Fibroblast of lung (primary cell): ENCODE measurements at regions not wholly inside any gene's neighbourhood (a gene's known extent, or its start where the extent isn't known, plus 50 kb on each side); places are given as distances from the start of the nearest gene placed in this dataset.

Experiments used
- EZH2 ChIP-seq: IDR thresholded peaks from 2 replicates; pipeline ENCODE4 v1.5.1; 2012; ENCODE audit warnings: low read length, control low read depth, mild to moderate bottlenecking; ENCODE audit errors: missing control alignments
- TF ChIP-seq, protein P1 (sequence below), 2 donors: IDR thresholded peaks in 1 of 2; conservative IDR thresholded peaks in 1 of 2; 1 replicate in 1 of 2; 2 replicates in 1 of 2; pipeline ENCODE4 v1.5.1; 2011 to 2012; ENCODE audit warnings: low read length in 2 of 2, control low read depth in 1 of 2, inconsistent platforms in 1 of 2, low read depth in 1 of 2, mild to moderate bottlenecking in 1 of 2

DNA sequence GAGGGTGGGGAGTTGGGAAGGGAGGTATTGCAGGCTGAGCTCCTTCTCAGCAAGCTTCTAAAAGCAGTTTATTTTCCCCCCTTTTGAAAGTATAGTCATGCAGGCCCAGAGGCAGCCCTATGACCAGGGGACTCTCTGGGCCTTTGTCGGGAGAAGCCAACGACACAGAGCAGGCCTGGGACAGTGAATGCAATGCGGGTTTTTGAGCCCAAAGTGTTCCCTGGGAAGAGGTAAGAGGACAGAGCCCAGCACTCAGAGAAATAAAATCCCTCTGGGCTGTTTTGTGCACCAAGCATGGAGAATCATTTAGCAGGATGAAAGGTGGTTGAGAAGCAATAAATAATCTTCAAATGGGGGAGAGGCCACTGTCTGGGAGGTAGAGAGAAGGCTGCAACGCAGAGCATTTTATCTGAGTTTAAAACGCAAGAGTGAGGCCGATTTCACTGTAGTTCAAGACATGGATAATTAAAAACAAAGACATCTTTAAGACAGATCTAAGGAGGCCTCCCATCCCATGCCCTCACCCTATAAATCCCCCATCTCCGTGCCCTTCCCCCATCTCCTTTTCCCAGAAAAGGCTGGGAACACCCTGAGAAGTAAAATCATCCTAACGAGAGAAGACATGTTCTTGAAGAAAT is 237.5 kb downstream of the CDC5L start:
- TF ChIP-seq, protein P1, sequence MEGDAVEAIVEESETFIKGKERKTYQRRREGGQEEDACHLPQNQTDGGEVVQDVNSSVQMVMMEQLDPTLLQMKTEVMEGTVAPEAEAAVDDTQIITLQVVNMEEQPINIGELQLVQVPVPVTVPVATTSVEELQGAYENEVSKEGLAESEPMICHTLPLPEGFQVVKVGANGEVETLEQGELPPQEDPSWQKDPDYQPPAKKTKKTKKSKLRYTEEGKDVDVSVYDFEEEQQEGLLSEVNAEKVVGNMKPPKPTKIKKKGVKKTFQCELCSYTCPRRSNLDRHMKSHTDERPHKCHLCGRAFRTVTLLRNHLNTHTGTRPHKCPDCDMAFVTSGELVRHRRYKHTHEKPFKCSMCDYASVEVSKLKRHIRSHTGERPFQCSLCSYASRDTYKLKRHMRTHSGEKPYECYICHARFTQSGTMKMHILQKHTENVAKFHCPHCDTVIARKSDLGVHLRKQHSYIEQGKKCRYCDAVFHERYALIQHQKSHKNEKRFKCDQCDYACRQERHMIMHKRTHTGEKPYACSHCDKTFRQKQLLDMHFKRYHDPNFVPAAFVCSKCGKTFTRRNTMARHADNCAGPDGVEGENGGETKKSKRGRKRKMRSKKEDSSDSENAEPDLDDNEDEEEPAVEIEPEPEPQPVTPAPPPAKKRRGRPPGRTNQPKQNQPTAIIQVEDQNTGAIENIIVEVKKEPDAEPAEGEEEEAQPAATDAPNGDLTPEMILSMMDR (conservative IDR thresholded peaks at IDR 0.05 in 1 of 2, IDR thresholded peaks at IDR 0.05 in 1 of 2; ENCODE audit: low read depth in 1 of 2, low read length in 2 of 2) = no peak
- no peak for TF ChIP-seq EZH2
